ENCODE measurements at regions not wholly inside any gene's neighbourhood (a gene's known extent, or its start where the extent isn't known, plus 50 kb on each side); places are given as distances from the start of the nearest gene placed in this dataset.

DNA sequence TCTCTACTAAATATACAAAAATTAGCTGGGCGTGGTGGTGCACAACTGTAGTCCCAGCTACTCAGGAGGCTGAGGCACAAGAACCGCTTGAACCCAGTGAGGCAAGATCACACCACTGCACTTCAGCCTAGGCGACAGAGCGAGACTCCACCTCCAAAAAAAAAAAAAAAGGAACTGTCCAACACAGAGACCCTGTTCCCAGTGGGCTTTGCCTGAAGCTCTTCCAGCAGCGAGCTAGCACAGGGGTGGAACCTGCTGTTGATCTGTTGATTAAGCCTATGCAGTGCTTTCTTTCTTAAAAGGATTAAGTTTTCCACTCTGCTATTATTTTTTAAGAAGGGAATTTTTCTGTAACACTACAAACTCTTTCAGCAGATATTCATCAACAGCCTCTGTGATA, 171.0 kb upstream of the TUT7 start:
- no peaks in the 10 kb centered on the region for H3K9me3 Mint-ChIP-seq
- DNase-seq (ENCODE audit: low spot score in 2 of 2) (no peak), ATAC-seq (ENCODE audit: low read depth) (no peak)
- peaks cover 9% of the 10 kb centered on the region for H3K27me3 Mint-ChIP-seq
- H3K4me3 Mint-ChIP-seq = no peak overlapping the region
- no peak overlapping the region for H3K27ac Mint-ChIP-seq
- H3K36me3 Mint-ChIP-seq = no peaks in the 10 kb centered on the region
- H3K4me1 Mint-ChIP-seq = no peaks in the 10 kb centered on the region

GRCh38 chr9:86521977-86522376, 167.8 kb upstream of the TUT7 start:
- Mint-ChIP-seq H3K27me3 (peaks cover 3% of the 10 kb centered on the region), H3K9me3 (no peaks in the 10 kb centered on the region), H3K4me3 (no peak overlapping the region), H3K27ac (no peak overlapping the region), H3K4me1 (no peaks in the 10 kb centered on the region), H3K36me3 (no peaks in the 10 kb centered on the region)
- ATAC-seq (ENCODE audit: low read depth) (no peak), DNase-seq (ENCODE audit: low spot score in 2 of 2) (no peak)

- DNase-seq (ENCODE audit: low spot score in 2 of 2) = no peak
- Mint-ChIP-seq H3K4me3 (no peak overlapping the region), H3K27me3 (peaks cover 3% of the 10 kb centered on the region), H3K27ac (no peak overlapping the region), H3K9me3 (no peaks in the 10 kb centered on the region), H3K36me3 (no peaks in the 10 kb centered on the region), H3K4me1 (no peaks in the 10 kb centered on the region)
- ATAC-seq (ENCODE audit: low read depth) = no peak
Measured at GRCh38 chr9:86521322-86521721, 167.1 kb upstream of the TUT7 start.

- Mint-ChIP-seq H3K4me1 (no peaks in the 10 kb centered on the region), H3K36me3 (no peaks in the 10 kb centered on the region), H3K4me3 (no peak overlapping the region), H3K27ac (no peak overlapping the region), H3K27me3 (peaks cover 3% of the 10 kb centered on the region), H3K9me3 (no peaks in the 10 kb centered on the region)
- no peak for DNase-seq (ENCODE audit: low spot score in 2 of 2)
- no peak for ATAC-seq (ENCODE audit: low read depth)
Measured at GRCh38 chr9:86519066-86519615, 164.9 kb upstream of the TUT7 start.

DNA sequence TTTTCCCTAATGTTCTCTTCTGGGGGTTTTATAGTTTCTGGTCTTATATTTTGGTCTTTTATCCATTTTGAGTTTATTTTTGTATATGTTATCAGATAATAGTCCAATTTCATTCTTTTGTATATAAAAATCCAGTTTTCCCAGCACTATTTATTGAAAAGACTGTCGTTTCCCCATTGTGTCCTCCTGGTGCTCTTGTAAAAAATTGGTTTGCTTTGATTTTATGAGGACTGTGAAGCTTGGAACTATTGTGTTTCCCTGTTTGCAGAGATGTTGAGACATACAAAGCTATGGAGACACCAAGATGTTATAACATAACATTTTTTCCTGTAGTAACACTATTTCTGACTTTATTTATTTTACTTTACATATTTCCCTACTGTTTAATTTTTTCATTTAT, 163.3 kb upstream of the TUT7 start:
- no peaks in the 10 kb centered on the region for H3K36me3 Mint-ChIP-seq

GRCh38 chr9:86516564-86516963, 162.4 kb upstream of the TUT7 start:
- ATAC-seq (ENCODE audit: low read depth) (no peak), DNase-seq (ENCODE audit: low spot score in 2 of 2) (no peak)
- Mint-ChIP-seq H3K4me3 (no peak overlapping the region), H3K9me3 (no peaks in the 10 kb centered on the region), H3K36me3 (no peaks in the 10 kb centered on the region), H3K27me3 (peaks cover 3% of the 10 kb centered on the region), H3K4me1 (no peaks in the 10 kb centered on the region), H3K27ac (no peak overlapping the region)

More for the DNA sequence above, 163.3 kb upstream of the TUT7 start:
- ATAC-seq (ENCODE audit: low read depth) (no peak), DNase-seq (ENCODE audit: low spot score in 2 of 2) (no peak)
- H3K4me1 Mint-ChIP-seq = no peaks in the 10 kb centered on the region
- peaks cover 3% of the 10 kb centered on the region for H3K27me3 Mint-ChIP-seq
- H3K27ac Mint-ChIP-seq = no peak overlapping the region
- no peaks in the 10 kb centered on the region for H3K9me3 Mint-ChIP-seq
- no peak overlapping the region for H3K4me3 Mint-ChIP-seq

DNA sequence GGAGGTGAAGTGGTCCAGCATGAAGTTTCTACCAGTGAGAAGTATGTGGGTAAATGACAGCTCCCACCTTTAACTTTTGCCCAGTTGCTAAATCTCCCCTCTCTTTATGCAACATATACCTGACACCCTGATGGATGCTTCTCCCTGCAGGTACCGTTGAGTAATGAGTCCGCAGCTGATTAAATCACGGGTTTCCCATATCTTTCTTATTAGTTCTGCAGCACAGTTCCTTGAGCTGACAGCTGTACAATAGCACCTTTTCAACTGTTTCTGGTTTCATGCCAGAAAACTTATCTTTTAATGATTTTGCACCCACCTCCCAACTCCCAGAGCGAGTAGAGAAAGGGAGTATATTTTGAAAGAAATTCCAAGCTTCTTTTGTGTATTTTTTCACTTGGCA, 161.0 kb upstream of the TUT7 start:
- ATAC-seq (ENCODE audit: low read depth) (no peak), DNase-seq (ENCODE audit: low spot score in 2 of 2) (no peak)
- Mint-ChIP-seq H3K27ac (no peak overlapping the region), H3K9me3 (no peaks in the 10 kb centered on the region), H3K4me3 (no peak overlapping the region), H3K4me1 (no peaks in the 10 kb centered on the region), H3K27me3 (no peaks in the 10 kb centered on the region), H3K36me3 (no peaks in the 10 kb centered on the region)

- ATAC-seq (ENCODE audit: low read depth) (no peak), DNase-seq (ENCODE audit: low spot score in 2 of 2) (no peak)
- no peak overlapping the region for H3K27ac Mint-ChIP-seq
- no peaks in the 10 kb centered on the region for H3K27me3 Mint-ChIP-seq
- no peaks in the 10 kb centered on the region for H3K36me3 Mint-ChIP-seq
- no peaks in the 10 kb centered on the region for H3K4me1 Mint-ChIP-seq
- no peaks in the 10 kb centered on the region for H3K9me3 Mint-ChIP-seq
- H3K4me3 Mint-ChIP-seq = no peak overlapping the region
Measured at GRCh38 chr9:86513429-86513828, 159.2 kb upstream of the TUT7 start.

- Mint-ChIP-seq H3K4me1 (no peaks in the 10 kb centered on the region), H3K9me3 (no peaks in the 10 kb centered on the region), H3K27me3 (no peaks in the 10 kb centered on the region), H3K4me3 (no peak overlapping the region), H3K36me3 (no peaks in the 10 kb centered on the region), H3K27ac (no peak overlapping the region)
- DNase-seq (ENCODE audit: low spot score in 2 of 2) (no peak), ATAC-seq (ENCODE audit: low read depth) (no peak)
Measured at GRCh38 chr9:86512929-86513328, 158.7 kb upstream of the TUT7 start.

DNA sequence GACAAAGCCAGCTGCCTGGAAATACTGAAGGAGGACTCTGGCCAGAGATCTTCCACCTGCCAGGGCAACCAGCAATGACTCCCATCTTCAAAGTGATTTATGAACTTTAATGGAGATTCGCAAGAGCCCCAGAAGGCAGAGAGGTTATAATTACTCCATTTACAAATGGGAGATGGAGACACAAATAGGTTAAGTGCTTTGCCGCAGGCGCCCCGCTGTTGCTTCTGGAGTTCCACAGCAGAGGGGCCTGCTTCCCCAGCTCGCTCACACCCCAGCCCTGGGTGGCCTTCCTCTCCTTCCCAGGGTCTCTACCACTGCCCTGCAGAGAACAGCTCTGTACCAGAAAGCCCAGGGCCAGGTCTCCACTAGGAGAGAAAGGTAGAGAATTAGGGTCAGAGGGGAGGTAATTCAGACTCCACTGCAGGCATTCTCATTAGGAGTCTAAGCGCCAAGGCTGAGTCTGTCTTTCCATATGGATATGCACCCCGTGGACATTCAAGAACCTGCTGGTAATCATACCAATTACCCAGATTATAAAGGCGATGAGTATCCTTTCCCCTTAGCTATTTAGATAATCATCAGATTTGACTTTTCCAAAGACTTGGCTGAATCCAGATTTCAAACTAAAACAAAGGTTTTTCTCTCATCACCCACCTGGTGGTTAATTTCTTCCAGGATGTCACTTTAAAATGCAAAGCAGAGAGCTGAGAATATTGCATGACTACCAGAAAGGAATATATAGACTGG, 157.6 kb upstream of the TUT7 start:
- no peak overlapping the region for H3K4me3 Mint-ChIP-seq
- DNase-seq (ENCODE audit: low spot score in 2 of 2) (no peak), ATAC-seq (ENCODE audit: low read depth) (no peak)
- H3K27ac Mint-ChIP-seq = no peak overlapping the region
- no peaks in the 10 kb centered on the region for H3K9me3 Mint-ChIP-seq
- H3K4me1 Mint-ChIP-seq = no peaks in the 10 kb centered on the region
- no peaks in the 10 kb centered on the region for H3K27me3 Mint-ChIP-seq
- H3K36me3 Mint-ChIP-seq = no peaks in the 10 kb centered on the region

- no peak for ATAC-seq (ENCODE audit: low read depth)
Measured at GRCh38 chr9:86508208-86508903, 154.1 kb upstream of the TUT7 start.

GRCh38 chr9:86507212-86507630, 153.0 kb upstream of the TUT7 start:
- ATAC-seq (ENCODE audit: low read depth) = no peak
- no peak for DNase-seq (ENCODE audit: low spot score in 2 of 2)
- Mint-ChIP-seq H3K9me3 (no peaks in the 10 kb centered on the region), H3K4me3 (no peak overlapping the region), H3K4me1 (no peaks in the 10 kb centered on the region), H3K27me3 (peaks cover 4% of the 10 kb centered on the region), H3K27ac (no peak overlapping the region), H3K36me3 (no peaks in the 10 kb centered on the region)

More at GRCh38 chr9:86508208-86508903, 154.1 kb upstream of the TUT7 start:
- H3K9me3 Mint-ChIP-seq = no peaks in the 10 kb centered on the region
- no peak overlapping the region for H3K4me3 Mint-ChIP-seq
- H3K27ac Mint-ChIP-seq = no peak overlapping the region
- peaks cover 2% of the 10 kb centered on the region for H3K27me3 Mint-ChIP-seq
- no peak for DNase-seq (ENCODE audit: low spot score in 2 of 2)
- H3K36me3 Mint-ChIP-seq = no peaks in the 10 kb centered on the region
- H3K4me1 Mint-ChIP-seq = no peaks in the 10 kb centered on the region

DNA sequence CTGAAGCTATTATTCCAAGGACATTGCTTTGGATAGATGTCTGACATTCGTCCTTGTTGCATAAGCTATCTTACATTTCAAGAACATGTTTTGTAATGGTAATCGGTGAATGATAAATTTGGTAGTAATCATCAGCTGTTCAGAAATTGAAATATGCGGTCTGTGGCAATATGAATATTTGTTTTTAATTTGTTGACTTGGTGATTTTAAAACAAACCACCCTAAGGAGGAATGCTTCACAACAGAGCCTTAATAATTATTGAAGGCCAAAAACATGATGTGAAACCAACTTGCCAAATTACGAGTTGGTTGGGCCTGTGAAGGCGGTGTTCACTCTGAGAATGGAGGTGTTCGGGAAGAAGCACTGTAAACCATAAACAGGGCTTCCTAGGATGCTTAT, 149.7 kb upstream of the TUT7 start:
- Mint-ChIP-seq H3K27ac (no peak overlapping the region), H3K4me3 (no peak overlapping the region), H3K9me3 (no peaks in the 10 kb centered on the region), H3K4me1 (no peaks in the 10 kb centered on the region), H3K27me3 (peaks cover 8% of the 10 kb centered on the region), H3K36me3 (no peaks in the 10 kb centered on the region)
- DNase-seq (ENCODE audit: low spot score in 2 of 2) (no peak), ATAC-seq (ENCODE audit: low read depth) (no peak)

- no peaks in the 10 kb centered on the region for H3K36me3 Mint-ChIP-seq
- H3K4me1 Mint-ChIP-seq = no peaks in the 10 kb centered on the region
- peaks cover 8% of the 10 kb centered on the region for H3K27me3 Mint-ChIP-seq
- no peak for ATAC-seq (ENCODE audit: low read depth)
- no peak overlapping the region for H3K27ac Mint-ChIP-seq
- H3K4me3 Mint-ChIP-seq = no peak overlapping the region
- no peaks in the 10 kb centered on the region for H3K9me3 Mint-ChIP-seq
- DNase-seq (ENCODE audit: low spot score in 2 of 2) = no peak
Measured at GRCh38 chr9:86503314-86503713, 149.1 kb upstream of the TUT7 start.

Data from memory B cell (primary cell).